Type B pancreatic cell (in vitro differentiated cells): ENCODE measurements at regions not wholly inside any gene's neighbourhood (a gene's known extent, or its start where the extent isn't known, plus 50 kb on each side); places are given as distances from the start of the nearest gene placed in this dataset.

ENCODE experiments used
- DNase-seq: peaks from one replicate; pipeline ENCODE4 v3.0.0; 2021; ENCODE audit warnings: mixed read lengths; ENCODE audit not compliant: unreplicated experiment; ENCODE audit errors: extremely low spot score
- H3K27ac Mint-ChIP-seq: 2 replicates; pipeline ENCODE4 v1.8.0; 2021; ENCODE audit warnings: mild to moderate bottlenecking, mixed read lengths
- H3K27me3 Mint-ChIP-seq: 2 replicates; pipeline ENCODE4 v1.8.0; 2021; ENCODE audit warnings: mixed read lengths
- H3K36me3 Mint-ChIP-seq: 2 replicates; pipeline ENCODE4 v1.8.0; 2021; ENCODE audit warnings: mixed read lengths
- H3K4me1 Mint-ChIP-seq: one replicate; pipeline ENCODE4 v1.8.0; 2021; ENCODE audit warnings: mixed read lengths; ENCODE audit not compliant: unreplicated experiment
- H3K4me3 Mint-ChIP-seq: 2 replicates; pipeline ENCODE4 v1.8.0; 2021; ENCODE audit warnings: mild to moderate bottlenecking, mixed read lengths
- H3K9me3 Mint-ChIP-seq: 2 replicates; pipeline ENCODE4 v1.8.0; 2021; ENCODE audit warnings: mixed read lengths
- CTCF ChIP-seq: fragments of 200-600 bp; sonication (generic); conservative IDR thresholded peaks from 2 replicates; pipeline ENCODE4 v1.5.0; 2021; ENCODE audit warnings: antibody characterized with exemption, mild to moderate bottlenecking

DNA sequence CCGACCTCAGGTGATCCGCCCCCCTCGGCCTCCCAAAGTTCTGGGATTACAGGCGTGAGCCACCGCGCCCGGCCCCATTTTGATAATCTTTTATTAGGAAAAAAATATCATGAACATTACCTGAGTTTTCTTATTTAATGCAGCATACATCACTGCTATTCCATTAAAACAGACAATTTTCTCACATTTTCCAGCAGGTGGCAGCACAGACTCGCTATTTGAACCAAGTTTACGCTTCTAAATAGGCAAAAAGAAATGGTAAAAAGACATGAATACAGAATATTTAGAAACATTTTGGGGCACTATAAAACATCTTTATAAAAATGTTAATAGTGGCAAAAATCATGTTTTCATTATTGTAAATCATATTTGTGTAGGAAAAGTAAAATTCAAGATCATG lies 903.1 kb downstream of the SLITRK6 start:
- Mint-ChIP-seq H3K9me3 (no peaks in the 10 kb centered on the region), H3K36me3 (no peaks in the 10 kb centered on the region), H3K4me3 (no peak overlapping the region), H3K27ac (no peak overlapping the region), H3K4me1 (no peaks in the 10 kb centered on the region), H3K27me3 (no peaks in the 10 kb centered on the region)
- peak; percentile 85 for TF ChIP-seq CTCF
- no peak for DNase-seq

GRCh38 chr13:84894749-84895148 lies 904.5 kb downstream of the SLITRK6 start:
- H3K27ac Mint-ChIP-seq, result no peak overlapping the region
- DNase-seq, result no peak

GRCh38 chr13:84885868-84886267 lies 913.4 kb downstream of the SLITRK6 start:
- Mint-ChIP-seq H3K27ac (no peak overlapping the region), H3K4me1 (no peaks in the 10 kb centered on the region), H3K36me3 (no peaks in the 10 kb centered on the region), H3K27me3 (no peaks in the 10 kb centered on the region), H3K4me3 (no peak overlapping the region), H3K9me3 (no peaks in the 10 kb centered on the region)
- TF ChIP-seq CTCF, result no peak
- DNase-seq, result no peak

More at GRCh38 chr13:84894749-84895148, 904.5 kb downstream of the SLITRK6 start:
- Mint-ChIP-seq H3K27me3 (no peaks in the 10 kb centered on the region), H3K4me3 (no peak overlapping the region), H3K9me3 (no peaks in the 10 kb centered on the region), H3K36me3 (no peaks in the 10 kb centered on the region), H3K4me1 (no peaks in the 10 kb centered on the region)
- TF ChIP-seq CTCF, result no peak

DNA sequence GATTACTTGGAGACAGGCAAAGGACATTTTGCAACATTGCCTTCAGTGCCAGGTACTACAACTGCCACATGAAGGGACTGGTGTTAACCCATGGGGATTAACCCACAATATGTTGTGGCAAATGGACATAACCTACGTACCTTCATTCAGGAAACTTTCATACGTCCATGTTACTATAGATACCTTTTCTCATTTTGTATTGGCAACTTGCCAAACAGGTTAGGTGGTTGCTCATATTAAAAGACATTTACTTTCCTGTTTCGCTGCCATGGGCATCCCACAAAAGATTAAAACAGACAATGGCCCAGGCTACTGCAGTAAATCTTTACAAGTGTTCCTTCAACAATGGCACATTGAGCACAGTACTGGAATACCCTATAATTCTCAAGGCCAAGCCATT lies 925.3 kb downstream of the SLITRK6 start:
- no peak overlapping the region for H3K4me3 Mint-ChIP-seq
- no peak overlapping the region for H3K27ac Mint-ChIP-seq

DNA sequence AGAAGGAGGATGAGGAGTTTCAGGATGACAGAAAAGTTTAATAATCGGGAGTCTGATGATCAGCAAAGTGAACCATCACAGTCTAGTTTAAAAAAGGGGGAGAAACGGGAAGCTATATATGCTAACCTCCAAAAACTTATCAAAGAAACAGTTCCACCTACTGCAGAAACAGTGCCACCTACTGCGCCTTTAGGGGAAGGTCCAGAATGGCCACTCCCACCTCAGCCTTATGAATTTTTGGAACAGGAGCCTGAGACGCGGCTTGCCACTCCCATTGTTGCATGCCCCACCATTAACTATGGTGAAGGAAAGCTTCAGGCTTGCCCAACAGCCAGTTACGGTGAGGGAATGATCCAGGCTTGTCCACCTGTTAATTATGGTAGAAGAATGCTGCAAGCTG lies 929.0 kb downstream of the SLITRK6 start:
- DNase-seq, result no peak
- Mint-ChIP-seq H3K36me3 (no peaks in the 10 kb centered on the region), H3K27me3 (no peaks in the 10 kb centered on the region), H3K27ac (no peak overlapping the region), H3K4me3 (no peak overlapping the region), H3K4me1 (no peaks in the 10 kb centered on the region), H3K9me3 (peaks cover 4% of the 10 kb centered on the region)
- TF ChIP-seq CTCF, result peak; percentile 23

More for the DNA sequence above, 925.3 kb downstream of the SLITRK6 start:
- Mint-ChIP-seq H3K4me1 (no peaks in the 10 kb centered on the region), H3K36me3 (no peaks in the 10 kb centered on the region), H3K9me3 (peaks cover 12% of the 10 kb centered on the region), H3K27me3 (no peaks in the 10 kb centered on the region)
- TF ChIP-seq CTCF, result no peak
- DNase-seq, result no peak

DNA sequence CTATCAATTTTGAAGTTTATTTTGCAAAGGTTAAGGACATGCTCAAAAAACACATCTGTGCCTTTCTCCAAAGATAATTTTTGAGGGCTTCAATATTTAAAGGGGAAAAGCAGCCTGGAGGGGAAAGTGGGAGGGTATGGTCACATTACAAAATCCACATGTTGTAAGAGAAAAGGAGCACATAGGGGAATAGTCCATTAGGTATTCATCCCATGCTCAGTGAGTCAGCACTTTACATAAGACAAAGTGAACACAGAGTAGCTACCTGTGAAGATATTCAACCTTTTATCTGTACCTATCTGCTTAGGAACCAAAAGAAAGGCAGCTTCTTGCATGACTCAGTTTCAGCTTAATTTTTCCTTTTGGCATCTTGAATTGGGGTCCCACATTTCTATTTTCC lies 932.0 kb downstream of the SLITRK6 start:
- Mint-ChIP-seq H3K4me3 (no peak overlapping the region), H3K9me3 (peaks cover 4% of the 10 kb centered on the region), H3K27me3 (no peaks in the 10 kb centered on the region), H3K4me1 (no peaks in the 10 kb centered on the region), H3K36me3 (no peaks in the 10 kb centered on the region), H3K27ac (no peak overlapping the region)
- TF ChIP-seq CTCF, result no peak
- DNase-seq, result no peak
